GM12874 (cell line): ENCODE measurements at regions not wholly inside any gene's neighbourhood (a gene's known extent, or its start where the extent isn't known, plus 50 kb on each side); places are given as distances from the start of the nearest gene placed in this dataset.

Source experiments
- CTCF ChIP-seq: IDR thresholded peaks from 2 replicates; pipeline ENCODE4 v1.5.1; 2011; ENCODE audit warnings: low read depth, mild to moderate bottlenecking, control low read depth, low read length, moderate library complexity; ENCODE audit not compliant: insufficient read depth

GRCh38 chr9:110131499-110131898, 76.5 kb downstream of the C9orf152 start:
- no peak for TF ChIP-seq CTCF

- no peak for TF ChIP-seq CTCF
Measured at GRCh38 chr9:110133059-110133458, 74.9 kb downstream of the C9orf152 start.

- no peak for TF ChIP-seq CTCF
Measured at GRCh38 chr9:110133608-110134210, 74.2 kb downstream of the C9orf152 start.

- no peak for TF ChIP-seq CTCF
Measured at GRCh38 chr9:110135846-110136245, 72.1 kb downstream of the C9orf152 start.

GRCh38 chr9:110136802-110137201, 71.2 kb downstream of the C9orf152 start:
- TF ChIP-seq CTCF: no peak

GRCh38 chr9:110140276-110140675, 67.7 kb downstream of the C9orf152 start:
- TF ChIP-seq CTCF: no peak

- TF ChIP-seq CTCF: no peak
Measured at GRCh38 chr9:110141227-110141793, 66.6 kb downstream of the C9orf152 start.

- no peak for TF ChIP-seq CTCF
Measured at GRCh38 chr9:110142253-110142652, 65.7 kb downstream of the C9orf152 start.
